ENCODE measurements at regions not wholly inside any gene's neighbourhood (a gene's known extent, or its start where the extent isn't known, plus 50 kb on each side); places are given as distances from the start of the nearest gene placed in this dataset.

GRCh38 chr7:42445691-42446090 lies 208.7 kb upstream of the GLI3 start:
- no peak overlapping the region for H3K9ac ChIP-seq (replicated peaks in 1 of 4; ENCODE audit: extremely low read depth in 1 of 4, low read depth in 3 of 4, low read length in 3 of 4)
- no peaks in the 10 kb centered on the region for H3K36me3 ChIP-seq (ENCODE audit: control insufficient read depth in 2 of 4, insufficient read depth in 4 of 4, low read length in 3 of 4)
- H3K27me3 ChIP-seq (replicated peaks in 1 of 4; ENCODE audit: control insufficient read depth in 3 of 4, extremely low read depth in 1 of 4, insufficient read depth in 3 of 4, low read length in 3 of 4): no peaks in the 10 kb centered on the region
- no peaks in the 10 kb centered on the region for H4K20me1 ChIP-seq (replicated peaks in 1 of 2; ENCODE audit: control insufficient read depth in 1 of 2, insufficient read depth in 2 of 2, low read length in 2 of 2)
- H3K56ac ChIP-seq (replicated peaks; ENCODE audit: insufficient read length, low read depth, low read length): no peak overlapping the region
- no peak overlapping the region for H3K23ac ChIP-seq (ENCODE audit: insufficient read length)
- H3K14ac ChIP-seq (ENCODE audit: insufficient read length): no peak overlapping the region
- no peak overlapping the region for H3K18ac ChIP-seq (ENCODE audit: extremely low read depth, low read length)
- no peaks in the 10 kb centered on the region for H3K79me2 ChIP-seq (ENCODE audit: control insufficient read depth in 1 of 2, insufficient read depth in 2 of 2, low read length in 2 of 2)
- no peak overlapping the region for H2AFZ ChIP-seq (ENCODE audit: low read length)
- H2BK12ac ChIP-seq (ENCODE audit: low read depth, low read length): no peak overlapping the region
- H2BK5ac ChIP-seq (ENCODE audit: low read depth, low read length): no peak overlapping the region
- DNase-seq (ENCODE audit: low read depth in 1 of 2, low spot score in 2 of 2) (no peak), FAIRE-seq (no peak)
- H3K9me3 ChIP-seq (ENCODE audit: insufficient read depth in 2 of 2, low read depth in 1 of 2, low read length in 1 of 2): 0 out of 4 replicates have a peak, but pooled peaks cover 0 to 3% of the 10 kb centered on the region in 2 experiments
- no peak overlapping the region for H3K4me3 ChIP-seq (ENCODE audit: extremely low read depth in 1 of 4, insufficient read depth in 2 of 4, low read depth in 3 of 4, low read length in 4 of 4)
- no peak overlapping the region for H2BK15ac ChIP-seq (ENCODE audit: low read length)
- no peak overlapping the region for H4K91ac ChIP-seq (replicated peaks; ENCODE audit: insufficient read length, low read length)
- H3K27ac ChIP-seq (ENCODE audit: low read depth, low read length): no peak overlapping the region
- H3K4ac ChIP-seq (replicated peaks; ENCODE audit: insufficient read length, low read depth, low read length): no peak overlapping the region
- no peak overlapping the region for H4K5ac ChIP-seq (ENCODE audit: insufficient read length, low read depth, low read length)
- H2AK5ac ChIP-seq (ENCODE audit: low read depth, low read length): no peak overlapping the region
- no peak overlapping the region for H2BK120ac ChIP-seq (replicated peaks; ENCODE audit: low read depth, low read length)
- no peak overlapping the region for H2BK20ac ChIP-seq (ENCODE audit: low read length)
- no peak overlapping the region for H4K8ac ChIP-seq (ENCODE audit: extremely low read depth, insufficient read depth, low read length)
- TF ChIP-seq CEBPB (IDR thresholded peaks at IDR 0.05; ENCODE audit: low read depth, low read length) (no peak), POU5F1 (IDR thresholded peaks at IDR 0.05; ENCODE audit: low read depth, low read length) (no peak), TAF7 (optimal IDR thresholded peaks at IDR 0.05; ENCODE audit: borderline replicate concordance, low read depth, low read length) (no peak), BACH1 (IDR thresholded peaks at IDR 0.05; ENCODE audit: low read length) (no peak), CTBP2 (IDR thresholded peaks at IDR 0.05; ENCODE audit: borderline replicate concordance, insufficient read depth, insufficient read length, low read length) (no peak), ATF3 (IDR thresholded peaks at IDR 0.05; ENCODE audit: insufficient read depth, low read depth, low read length) (no peak), YY1 (IDR thresholded peaks at IDR 0.05; ENCODE audit: low read depth, low read length) (no peak), POLR2AphosphoS5 (IDR thresholded peaks at IDR 0.05; ENCODE audit: low read depth, low read length) (no peak), NRF1 (IDR thresholded peaks at IDR 0.05; ENCODE audit: low read depth, low read length) (no peak)
- no peaks in the 10 kb centered on the region for H3K4me1 ChIP-seq (replicated peaks in 1 of 4; ENCODE audit: control insufficient read depth in 3 of 4, insufficient read depth in 4 of 4, low read length in 3 of 4)
- H3K79me1 ChIP-seq (ENCODE audit: low read depth, low read length): no peaks in the 10 kb centered on the region
- no peak overlapping the region for H3K4me2 ChIP-seq (ENCODE audit: insufficient read depth in 1 of 2, low read depth in 2 of 2, low read length in 2 of 2)
- ChIA-PET CTCF (ENCODE audit: partially characterized antibody) (interaction anchor here (0.8 kb wide), 1 partner anchor 13 kb away, joined by 3 read pairs; no protein-coding TSS in a partner anchor), POLR2A (ENCODE audit: partially characterized antibody) (no interaction called here)
- H3K23me2 ChIP-seq (ENCODE audit: low read depth, low read length): no peaks in the 10 kb centered on the region

Data from H1 (cell line).